CD14-positive monocyte (primary cell): ENCODE measurements at regions not wholly inside any gene's neighbourhood (a gene's known extent, or its start where the extent isn't known, plus 50 kb on each side); places are given as distances from the start of the nearest gene placed in this dataset.

Experiments used
- DNase-seq, 3 donors: peaks; one replicate each; pipeline ENCODE4 v3.0.0-alpha.2; 2011 to 2022
- H2AFZ ChIP-seq: 2 replicates; pipeline ENCODE4 v1.6.0; 2012; ENCODE audit warnings: mild to moderate bottlenecking, low read depth, low read length, inconsistent platforms; ENCODE audit not compliant: insufficient read depth, poor library complexity, severe bottlenecking
- H3K27ac ChIP-seq, 2 donors: 1 replicate in 1 of 2; 2 replicates in 1 of 2; pipeline ENCODE4 v1.5.1; 2012 to 2013; ENCODE audit warnings: low read length in 2 of 2, control low read depth in 1 of 2, inconsistent platforms in 1 of 2, low read depth in 1 of 2, mild to moderate bottlenecking in 1 of 2
- H3K27me3 ChIP-seq, 2 donors: one replicate each; pipeline versions ENCODE4 v1.6.0 to v1.6.1; 2011 to 2013; ENCODE audit warnings: low read length in 2 of 2; ENCODE audit not compliant: control insufficient read depth in 2 of 2, insufficient read depth in 2 of 2
- H3K36me3 ChIP-seq, 2 donors: replicated peaks in 1 of 2; 1 replicate in 1 of 2; 2 replicates in 1 of 2; pipeline versions ENCODE4 v1.5.1 to v1.6.1; 2012 to 2013; ENCODE audit warnings: low read length in 2 of 2, control low read depth in 1 of 2, inconsistent platforms in 1 of 2, mild to moderate bottlenecking in 1 of 2; ENCODE audit not compliant: insufficient read depth in 2 of 2, control insufficient read depth in 1 of 2
- H3K4me1 ChIP-seq, 2 donors: 1 replicate in 1 of 2; 2 replicates in 1 of 2; pipeline versions ENCODE4 v1.5.1 to v1.6.1; 2012 to 2013; ENCODE audit warnings: low read length in 2 of 2, control low read depth in 1 of 2, inconsistent platforms in 1 of 2, mild to moderate bottlenecking in 1 of 2, moderate library complexity in 1 of 2; ENCODE audit not compliant: insufficient read depth in 2 of 2, control insufficient read depth in 1 of 2
- H3K4me2 ChIP-seq: replicated peaks from 2 replicates; pipeline ENCODE3; 2012; ENCODE audit warnings: low read length, moderate library complexity, mild to moderate bottlenecking; ENCODE audit not compliant: poor library complexity, severe bottlenecking; ENCODE audit errors: extremely low read depth
- H3K4me3 ChIP-seq, 3 experiments: fragments of 200-600 bp in 1 of 3; sonication (generic) in 1 of 3; replicated peaks in 1 of 3; 1 replicate in 2 of 3; 2 replicates in 1 of 3; pipeline ENCODE4 v1.5.1; 2011 to 2013; ENCODE audit warnings: low read length in 3 of 3, mild to moderate bottlenecking in 3 of 3, control low read depth in 2 of 3, low read depth in 2 of 3, inconsistent platforms in 1 of 3, moderate library complexity in 1 of 3
- H3K79me2 ChIP-seq: 2 replicates; pipeline ENCODE4 v1.6.0; 2012; ENCODE audit warnings: mild to moderate bottlenecking, control low read depth, inconsistent platforms, low read length, moderate library complexity; ENCODE audit not compliant: insufficient read depth
- H3K9ac ChIP-seq: 2 replicates; pipeline ENCODE4 v1.6.0; 2017; ENCODE audit warnings: low read length, mild to moderate bottlenecking; ENCODE audit not compliant: insufficient read depth, poor library complexity, severe bottlenecking
- H3K9me3 ChIP-seq, 2 donors: replicated peaks in 1 of 2; 1 replicate in 1 of 2; 2 replicates in 1 of 2; pipeline versions ENCODE4 v1.5.1 to v1.6.1; 2012 to 2013; ENCODE audit warnings: low read length in 2 of 2, control low read depth in 1 of 2; ENCODE audit not compliant: control insufficient read depth in 1 of 2, insufficient read depth in 1 of 2
- H4K20me1 ChIP-seq: 2 replicates; pipeline ENCODE4 v1.6.0; 2012; ENCODE audit warnings: mild to moderate bottlenecking, low read length, control low read depth, moderate library complexity; ENCODE audit not compliant: insufficient read depth
- H3K27ac Mint-ChIP-seq, 7 donors: one replicate each; pipeline ENCODE4 v1.8.0; 2020; ENCODE audit warnings: mild to moderate bottlenecking in 7 of 7, mixed read lengths in 7 of 7, moderate library complexity in 6 of 7, inconsistent platforms in 2 of 7
- H3K27me3 Mint-ChIP-seq, 3 donors: one replicate each; pipeline ENCODE4 v1.8.0; 2021 to 2022; ENCODE audit warnings: low read depth in 3 of 3, mild to moderate bottlenecking in 3 of 3, mixed read lengths in 3 of 3, moderate library complexity in 3 of 3, inconsistent platforms in 1 of 3
- H3K36me3 Mint-ChIP-seq, 2 donors: one replicate each; pipeline ENCODE4 v1.8.0; 2020; ENCODE audit warnings: mixed read lengths in 2 of 2, inconsistent platforms in 1 of 2, mild to moderate bottlenecking in 1 of 2
- H3K4me1 Mint-ChIP-seq: one replicate; pipeline ENCODE4 v1.8.0; 2020; ENCODE audit warnings: mild to moderate bottlenecking, mixed read lengths
- H3K4me3 Mint-ChIP-seq, 2 donors: one replicate each; pipeline ENCODE4 v1.8.0; 2020; ENCODE audit warnings: mild to moderate bottlenecking in 2 of 2, mixed read lengths in 2 of 2, moderate library complexity in 1 of 2
- H3K9me3 Mint-ChIP-seq, 7 donors: one replicate each; pipeline ENCODE4 v1.8.0; 2020 to 2022; ENCODE audit warnings: mixed read lengths in 7 of 7, mild to moderate bottlenecking in 6 of 7, moderate library complexity in 6 of 7, inconsistent platforms in 2 of 7
- CTCF ChIP-seq: fragments of 200-600 bp; IDR thresholded peaks from one replicate; pipeline ENCODE4 v1.8.0; 2022; ENCODE audit warnings: antibody characterized with exemption, mild to moderate bottlenecking
- WGBS: methylation state at CpG from one replicate; pipeline ENCODE4 v1.1.5; 2013; ENCODE audit warnings: missing lambda C conversion rate; ENCODE audit not compliant: insufficient coverage; 5-methylcytosine and 5-hydroxymethylcytosine counted together
- intact Hi-C, 2 donors: fragments of 100-400 bp; cut with micrococcal nuclease; formaldehyde crosslinking; loops; one replicate each; pipeline versions ENCODE4 v1.15.0 to v1.15.1; 2023

- WGBS = 83% methylated on average over 7 of the region's 7 CpGs
- Histone ChIP-seq H3K9ac (no peak overlapping the region), H2AFZ (no peak overlapping the region), H3K27ac (no peak overlapping the region), H3K4me2 (no peak overlapping the region), H3K79me2 (no peaks in the 10 kb centered on the region), H3K36me3 (no peaks in the 10 kb centered on the region), H3K4me1 (no peaks in the 10 kb centered on the region), H4K20me1 (no peaks in the 10 kb centered on the region), H3K9me3 (no peaks in the 10 kb centered on the region), H3K27me3 (no peaks in the 10 kb centered on the region), H3K4me3 (no peak overlapping the region)
- no peak for TF ChIP-seq CTCF
- H3K4me1 Mint-ChIP-seq = no peaks in the 10 kb centered on the region
- no peak overlapping the region for H3K4me3 Mint-ChIP-seq
- peaks cover 0 to 10% (median 0%) of the 10 kb centered on the region in 7 donors for H3K9me3 Mint-ChIP-seq
- intact Hi-C loops = no loop called here
- DNase-seq = no peak
- no peak overlapping the region for H3K27ac Mint-ChIP-seq
- H3K36me3 Mint-ChIP-seq = no peaks in the 10 kb centered on the region
- peaks cover 7 to 16% (median 11%) of the 10 kb centered on the region in 3 donors for H3K27me3 Mint-ChIP-seq
Observed at GRCh38 chr22:48863965-48864528, 963.6 kb downstream of the BRD1 start.

DNA sequence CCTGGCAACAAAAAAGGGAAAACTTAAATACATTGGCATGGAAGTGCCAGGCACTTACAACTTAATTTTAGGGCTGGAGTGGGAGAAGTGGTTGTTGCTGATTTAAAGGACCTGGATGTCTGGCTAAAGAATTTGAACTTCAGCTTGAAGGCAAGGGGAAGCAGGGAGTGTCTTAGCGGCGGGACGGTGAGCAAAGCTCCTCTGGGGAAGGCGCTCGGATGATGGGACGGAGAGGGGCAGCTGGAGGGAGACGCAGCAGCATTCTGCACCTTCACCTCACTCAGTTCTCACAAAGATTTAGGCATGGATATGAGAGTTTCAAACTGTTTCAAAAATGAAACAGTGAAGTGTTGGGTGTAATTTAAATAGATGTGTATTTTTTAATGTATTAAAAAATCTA lies 967.1 kb downstream of the BRD1 start:
- no CpG with 5 or more reads among the region's 7 CpGs for WGBS

More for the DNA sequence above, 967.1 kb downstream of the BRD1 start:
- H3K4me2 ChIP-seq = no peak overlapping the region
- peaks cover 2 to 12% (median 6%) of the 10 kb centered on the region in 7 donors for H3K9me3 Mint-ChIP-seq
- H3K36me3 Mint-ChIP-seq = no peaks in the 10 kb centered on the region
- H3K36me3 ChIP-seq = no peaks in the 10 kb centered on the region
- H2AFZ ChIP-seq = no peak overlapping the region
- TF ChIP-seq CTCF = no peak
- no peaks in the 10 kb centered on the region for H3K27me3 ChIP-seq
- H4K20me1 ChIP-seq = no peaks in the 10 kb centered on the region
- H3K4me3 ChIP-seq = no peak overlapping the region
- H3K9me3 ChIP-seq = no peaks in the 10 kb centered on the region
- H3K27me3 Mint-ChIP-seq = peaks cover 5 to 11% (median 8%) of the 10 kb centered on the region in 3 donors
- H3K79me2 ChIP-seq = no peaks in the 10 kb centered on the region
- no peak overlapping the region for H3K9ac ChIP-seq
- no peak for DNase-seq
- H3K27ac Mint-ChIP-seq = no peak overlapping the region
- no peaks in the 10 kb centered on the region for H3K4me1 Mint-ChIP-seq
- no peaks in the 10 kb centered on the region for H3K4me1 ChIP-seq
- intact Hi-C loops = no loop called here
- no peak overlapping the region for H3K4me3 Mint-ChIP-seq
- H3K27ac ChIP-seq = no peak overlapping the region
